Endodermal cell (in vitro differentiated cells): ENCODE measurements at regions not wholly inside any gene's neighbourhood (a gene's known extent, or its start where the extent isn't known, plus 50 kb on each side); places are given as distances from the start of the nearest gene placed in this dataset.

Source experiments
- DNase-seq: peaks from one replicate; pipeline ENCODE4 v3.0.0-alpha.2; 2017
- H3K27ac ChIP-seq: 2 replicates; pipeline ENCODE4 v1.5.1; 2013; ENCODE audit warnings: mild to moderate bottlenecking, low read depth, low read length, moderate library complexity
- H3K27me3 ChIP-seq: 2 replicates; pipeline ENCODE4 v1.6.1; 2013; ENCODE audit warnings: mild to moderate bottlenecking, low read length, moderate library complexity; ENCODE audit not compliant: insufficient read depth, control insufficient read depth, poor library complexity, severe bottlenecking
- H3K36me3 ChIP-seq: 2 replicates; pipeline ENCODE4 v1.7.0; 2013; ENCODE audit warnings: mild to moderate bottlenecking, low read length, moderate library complexity; ENCODE audit not compliant: control insufficient read depth, insufficient read depth
- H3K4me1 ChIP-seq: one replicate; pipeline ENCODE4 v1.7.0; 2013; ENCODE audit warnings: low read length; ENCODE audit not compliant: control insufficient read depth, insufficient read depth
- H3K4me3 ChIP-seq: 2 replicates; pipeline ENCODE4 v1.5.1; 2013; ENCODE audit warnings: mild to moderate bottlenecking, low read length, moderate library complexity
- H3K9ac ChIP-seq: 2 replicates; pipeline ENCODE4 v1.6.1; 2013; ENCODE audit warnings: mild to moderate bottlenecking, low read length, moderate library complexity; ENCODE audit not compliant: poor library complexity, severe bottlenecking; ENCODE audit errors: extremely low read depth
- H3K9me3 ChIP-seq: 2 replicates; pipeline ENCODE4 v1.6.1; 2013; ENCODE audit warnings: mild to moderate bottlenecking, low read length, moderate library complexity; ENCODE audit not compliant: control insufficient read depth
- H3K27ac Mint-ChIP-seq: 2 replicates; pipeline ENCODE4 v1.8.0; 2020; ENCODE audit warnings: mixed read lengths
- H3K27me3 Mint-ChIP-seq: 2 replicates; pipeline ENCODE4 v1.8.0; 2021; ENCODE audit warnings: mild to moderate bottlenecking, mixed read lengths; ENCODE audit not compliant: insufficient read depth
- H3K36me3 Mint-ChIP-seq: 2 replicates; pipeline ENCODE4 v1.8.0; 2020; ENCODE audit warnings: low read depth, mixed read lengths
- H3K4me1 Mint-ChIP-seq: 2 replicates; pipeline ENCODE4 v1.8.0; 2020; ENCODE audit warnings: mixed read lengths
- H3K4me3 Mint-ChIP-seq: 2 replicates; pipeline ENCODE4 v1.8.0; 2020; ENCODE audit warnings: mild to moderate bottlenecking, moderate library complexity, mixed read lengths
- H3K9me3 Mint-ChIP-seq: 2 replicates; pipeline ENCODE4 v1.8.0; 2020; ENCODE audit warnings: mild to moderate bottlenecking, mixed read lengths
- WGBS, 2 experiments: methylation state at CpG; one replicate each; pipeline versions ENCODE4 v1.1.5 to v1.1.7; 2013; ENCODE audit warnings: missing lambda C conversion rate in 2 of 2, mixed read lengths in 1 of 2; ENCODE audit not compliant: insufficient coverage in 1 of 2, insufficient read length in 1 of 2; 5-methylcytosine and 5-hydroxymethylcytosine counted together
- TF ChIP-seq, protein P1 (sequence below): fragments of 200-600 bp; sonication (generic); conservative IDR thresholded peaks from 2 replicates; pipeline ENCODE4 v1.5.0; 2021; ENCODE audit warnings: antibody characterized with exemption, mild to moderate bottlenecking

DNA sequence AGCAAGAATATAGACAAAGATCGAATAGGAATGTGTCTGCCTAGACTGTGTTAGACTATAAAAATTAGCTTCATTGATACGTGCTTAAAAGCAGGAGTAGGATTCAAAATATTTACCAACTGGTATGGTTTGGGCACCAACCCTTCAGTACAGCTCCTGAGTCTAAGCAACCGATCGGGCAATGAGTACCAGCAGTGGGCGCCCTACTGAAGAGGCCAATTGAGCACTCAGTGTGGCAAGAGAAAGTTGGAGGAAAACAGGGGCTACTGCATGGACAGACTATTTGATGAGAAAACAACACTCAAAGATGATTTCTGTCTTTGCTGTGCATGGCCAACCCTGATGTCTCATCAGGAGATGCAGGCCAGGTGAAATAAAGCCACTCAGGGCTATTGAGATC is 176.0 kb upstream of the NWD2 start:
- H3K9me3 Mint-ChIP-seq, result no peaks in the 10 kb centered on the region
- no peaks in the 10 kb centered on the region for H3K9me3 ChIP-seq
- DNase-seq, result peak; percentile 89

GRCh38 chr4:37070041-37070440 is 174.5 kb upstream of the NWD2 start:
- H3K27ac Mint-ChIP-seq, result no peak overlapping the region
- DNase-seq, result no peak
- Histone ChIP-seq H3K9me3 (no peaks in the 10 kb centered on the region), H3K4me3 (no peak overlapping the region), H3K27ac (no peak overlapping the region), H3K4me1 (no peaks in the 10 kb centered on the region), H3K9ac (no peak overlapping the region), H3K27me3 (no peaks in the 10 kb centered on the region), H3K36me3 (no peaks in the 10 kb centered on the region)
- no peaks in the 10 kb centered on the region for H3K36me3 Mint-ChIP-seq
- 84 to 86% methylated on average over 4 to 5 of the region's 5 CpGs for WGBS, 2 experiments
- TF ChIP-seq, protein P1, sequence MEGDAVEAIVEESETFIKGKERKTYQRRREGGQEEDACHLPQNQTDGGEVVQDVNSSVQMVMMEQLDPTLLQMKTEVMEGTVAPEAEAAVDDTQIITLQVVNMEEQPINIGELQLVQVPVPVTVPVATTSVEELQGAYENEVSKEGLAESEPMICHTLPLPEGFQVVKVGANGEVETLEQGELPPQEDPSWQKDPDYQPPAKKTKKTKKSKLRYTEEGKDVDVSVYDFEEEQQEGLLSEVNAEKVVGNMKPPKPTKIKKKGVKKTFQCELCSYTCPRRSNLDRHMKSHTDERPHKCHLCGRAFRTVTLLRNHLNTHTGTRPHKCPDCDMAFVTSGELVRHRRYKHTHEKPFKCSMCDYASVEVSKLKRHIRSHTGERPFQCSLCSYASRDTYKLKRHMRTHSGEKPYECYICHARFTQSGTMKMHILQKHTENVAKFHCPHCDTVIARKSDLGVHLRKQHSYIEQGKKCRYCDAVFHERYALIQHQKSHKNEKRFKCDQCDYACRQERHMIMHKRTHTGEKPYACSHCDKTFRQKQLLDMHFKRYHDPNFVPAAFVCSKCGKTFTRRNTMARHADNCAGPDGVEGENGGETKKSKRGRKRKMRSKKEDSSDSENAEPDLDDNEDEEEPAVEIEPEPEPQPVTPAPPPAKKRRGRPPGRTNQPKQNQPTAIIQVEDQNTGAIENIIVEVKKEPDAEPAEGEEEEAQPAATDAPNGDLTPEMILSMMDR, result no peak
- H3K27me3 Mint-ChIP-seq, result peaks cover 2% of the 10 kb centered on the region
- no peaks in the 10 kb centered on the region for H3K9me3 Mint-ChIP-seq
- H3K4me1 Mint-ChIP-seq, result no peaks in the 10 kb centered on the region
- no peak overlapping the region for H3K4me3 Mint-ChIP-seq

More for the DNA sequence above, 176.0 kb upstream of the NWD2 start:
- no peaks in the 10 kb centered on the region for H3K4me1 Mint-ChIP-seq
- peaks cover 2% of the 10 kb centered on the region for H3K27me3 Mint-ChIP-seq
- H3K4me3 Mint-ChIP-seq, result no peak overlapping the region
- TF ChIP-seq, protein P1, result peak; percentile 87
- 62 to 64% methylated on average over 4 to 5 of the region's 5 CpGs for WGBS, 2 experiments
- Histone ChIP-seq H3K36me3 (no peaks in the 10 kb centered on the region), H3K4me1 (no peaks in the 10 kb centered on the region), H3K27me3 (no peaks in the 10 kb centered on the region), H3K4me3 (no peak overlapping the region), H3K9ac (no peak overlapping the region), H3K27ac (no peak overlapping the region)
- no peaks in the 10 kb centered on the region for H3K36me3 Mint-ChIP-seq
- H3K27ac Mint-ChIP-seq, result no peak overlapping the region

DNA sequence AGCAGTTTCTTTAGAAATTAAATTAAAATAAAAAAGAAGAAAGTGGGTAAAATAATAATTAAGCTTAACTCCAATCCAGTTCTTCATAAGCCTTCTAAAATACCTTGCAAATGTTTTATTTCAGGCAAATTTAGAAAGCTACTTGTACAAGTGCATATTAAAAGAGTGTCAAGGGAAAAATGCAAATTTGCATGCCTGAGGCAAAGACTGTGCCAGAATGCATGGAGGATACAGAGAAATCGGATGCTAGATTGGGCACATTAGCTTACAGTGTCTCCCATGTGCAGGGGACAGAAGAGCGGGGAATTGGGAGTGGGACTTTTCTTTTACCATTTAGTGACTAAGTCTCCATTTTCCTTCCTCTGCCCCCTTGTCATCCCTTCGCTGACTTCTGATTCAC is 173.0 kb upstream of the NWD2 start:
- H3K4me1 Mint-ChIP-seq, result no peaks in the 10 kb centered on the region
- TF ChIP-seq, protein P1, result no peak
- no peaks in the 10 kb centered on the region for H3K9me3 Mint-ChIP-seq
- Histone ChIP-seq H3K4me1 (no peaks in the 10 kb centered on the region), H3K4me3 (no peak overlapping the region), H3K36me3 (no peaks in the 10 kb centered on the region), H3K27ac (no peak overlapping the region), H3K9ac (no peak overlapping the region), H3K9me3 (no peaks in the 10 kb centered on the region), H3K27me3 (no peaks in the 10 kb centered on the region)
- no peak overlapping the region for H3K27ac Mint-ChIP-seq
- 85 to 94% methylated on average over 2 to 3 of the region's 3 CpGs for whole genome bisulfite sequencing, 2 experiments
- no peaks in the 10 kb centered on the region for H3K36me3 Mint-ChIP-seq
- H3K27me3 Mint-ChIP-seq, result peaks cover 2% of the 10 kb centered on the region
- DNase-seq, result no peak
- no peak overlapping the region for H3K4me3 Mint-ChIP-seq
